GM12874 (cell line): ENCODE measurements at regions not wholly inside any gene's neighbourhood (a gene's known extent, or its start where the extent isn't known, plus 50 kb on each side); places are given as distances from the start of the nearest gene placed in this dataset.

Source experiments
- TF ChIP-seq, protein P1 (sequence below): IDR thresholded peaks from 2 replicates; pipeline ENCODE4 v1.5.1; 2011; ENCODE audit warnings: low read depth, mild to moderate bottlenecking, control low read depth, low read length, moderate library complexity; ENCODE audit not compliant: insufficient read depth

DNA sequence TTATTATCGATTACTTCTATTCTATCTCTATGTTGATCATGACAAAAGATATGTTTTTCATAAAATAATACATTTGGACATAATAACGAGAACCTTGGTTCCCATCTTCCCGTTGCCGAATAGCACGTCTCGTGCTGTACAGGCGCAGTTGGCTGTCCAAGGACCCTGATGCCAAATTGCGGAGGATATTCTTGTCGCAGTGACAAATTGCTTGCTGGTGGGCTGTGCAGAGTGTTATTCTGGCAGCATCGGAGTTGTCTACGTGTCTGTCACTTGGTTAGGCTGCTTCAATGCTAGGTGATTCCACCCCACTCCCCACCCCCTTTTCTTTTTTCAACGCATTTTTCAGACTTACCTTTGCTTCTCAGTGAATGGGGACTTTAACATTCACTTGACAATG lies 546.8 kb downstream of the PRKD1 start:
- TF ChIP-seq, protein P1, sequence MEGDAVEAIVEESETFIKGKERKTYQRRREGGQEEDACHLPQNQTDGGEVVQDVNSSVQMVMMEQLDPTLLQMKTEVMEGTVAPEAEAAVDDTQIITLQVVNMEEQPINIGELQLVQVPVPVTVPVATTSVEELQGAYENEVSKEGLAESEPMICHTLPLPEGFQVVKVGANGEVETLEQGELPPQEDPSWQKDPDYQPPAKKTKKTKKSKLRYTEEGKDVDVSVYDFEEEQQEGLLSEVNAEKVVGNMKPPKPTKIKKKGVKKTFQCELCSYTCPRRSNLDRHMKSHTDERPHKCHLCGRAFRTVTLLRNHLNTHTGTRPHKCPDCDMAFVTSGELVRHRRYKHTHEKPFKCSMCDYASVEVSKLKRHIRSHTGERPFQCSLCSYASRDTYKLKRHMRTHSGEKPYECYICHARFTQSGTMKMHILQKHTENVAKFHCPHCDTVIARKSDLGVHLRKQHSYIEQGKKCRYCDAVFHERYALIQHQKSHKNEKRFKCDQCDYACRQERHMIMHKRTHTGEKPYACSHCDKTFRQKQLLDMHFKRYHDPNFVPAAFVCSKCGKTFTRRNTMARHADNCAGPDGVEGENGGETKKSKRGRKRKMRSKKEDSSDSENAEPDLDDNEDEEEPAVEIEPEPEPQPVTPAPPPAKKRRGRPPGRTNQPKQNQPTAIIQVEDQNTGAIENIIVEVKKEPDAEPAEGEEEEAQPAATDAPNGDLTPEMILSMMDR, result no peak

DNA sequence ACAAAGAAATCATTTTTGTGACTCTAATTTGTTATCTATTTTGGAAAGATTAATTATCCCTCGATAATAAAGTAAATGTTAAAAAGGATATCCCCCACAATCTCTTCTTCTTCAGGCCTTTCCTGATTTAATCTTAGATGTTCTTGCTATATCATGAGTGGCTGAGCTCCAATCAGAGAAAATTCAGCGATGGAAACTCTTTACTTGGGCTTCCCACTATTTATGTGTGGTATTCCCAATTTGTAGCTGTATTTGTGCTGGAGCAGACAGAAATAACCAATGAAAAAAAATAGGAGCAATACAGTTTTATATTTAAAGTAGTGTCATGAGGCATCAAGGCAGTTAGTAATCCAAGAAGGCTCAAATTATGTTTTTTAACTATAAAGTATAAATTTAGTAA lies 539.1 kb downstream of the PRKD1 start:
- TF ChIP-seq, protein P1, result no peak

DNA sequence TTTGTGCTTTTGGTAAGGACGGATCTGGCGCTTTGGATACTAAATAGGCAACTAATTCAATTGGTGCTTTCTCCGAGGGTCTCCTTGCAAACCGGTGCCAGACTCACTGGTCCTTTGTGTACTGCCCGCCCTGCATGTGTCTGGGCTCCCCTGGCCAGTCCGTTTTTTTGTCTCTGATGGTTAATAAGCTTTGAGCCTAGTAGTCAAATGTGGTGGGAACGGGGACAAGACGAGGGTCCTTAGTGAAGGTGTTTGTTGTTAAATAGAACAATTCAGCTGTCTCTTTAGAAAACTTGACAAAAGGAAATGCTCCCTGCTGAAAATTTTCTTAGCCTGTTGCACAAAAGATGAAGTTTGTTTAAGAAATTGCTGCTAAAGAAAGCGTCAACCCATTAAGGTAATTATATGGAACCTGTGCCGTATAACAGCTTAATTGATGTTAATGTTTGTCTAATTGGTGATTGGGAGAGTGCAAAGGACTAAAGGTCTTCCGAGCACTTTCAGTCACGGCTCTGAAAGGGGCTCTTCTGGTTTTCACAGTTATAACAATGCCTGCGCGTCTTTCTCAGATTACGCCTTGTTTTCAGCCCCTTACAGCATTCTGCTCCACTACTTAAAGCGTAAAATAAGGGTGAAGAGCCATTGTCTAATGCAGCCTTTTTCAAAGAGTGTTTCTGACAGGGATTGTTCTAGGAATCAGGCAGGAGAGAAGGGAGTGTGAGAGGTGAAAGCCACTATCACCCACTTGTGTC lies 537.4 kb downstream of the PRKD1 start:
- TF ChIP-seq, protein P1, result no peak

DNA sequence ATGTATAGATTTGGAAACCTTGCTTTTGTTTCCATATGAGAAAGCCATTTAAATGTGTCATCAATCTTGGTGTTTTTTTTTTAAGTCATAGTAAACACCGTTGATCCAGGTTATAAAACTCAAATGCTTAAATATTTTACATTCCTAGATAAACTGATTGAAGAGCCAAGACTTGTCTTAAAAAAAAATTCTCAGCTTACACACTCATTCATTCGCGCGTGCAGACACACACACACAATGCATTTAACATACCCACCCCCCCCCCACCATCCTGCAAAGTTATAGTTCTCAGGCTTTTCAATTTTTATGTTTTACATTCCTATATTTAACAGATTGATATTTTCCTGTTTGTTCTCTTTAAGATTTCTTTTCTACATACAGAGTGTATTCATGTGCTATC lies 536.4 kb downstream of the PRKD1 start:
- TF ChIP-seq, protein P1, result no peak

DNA sequence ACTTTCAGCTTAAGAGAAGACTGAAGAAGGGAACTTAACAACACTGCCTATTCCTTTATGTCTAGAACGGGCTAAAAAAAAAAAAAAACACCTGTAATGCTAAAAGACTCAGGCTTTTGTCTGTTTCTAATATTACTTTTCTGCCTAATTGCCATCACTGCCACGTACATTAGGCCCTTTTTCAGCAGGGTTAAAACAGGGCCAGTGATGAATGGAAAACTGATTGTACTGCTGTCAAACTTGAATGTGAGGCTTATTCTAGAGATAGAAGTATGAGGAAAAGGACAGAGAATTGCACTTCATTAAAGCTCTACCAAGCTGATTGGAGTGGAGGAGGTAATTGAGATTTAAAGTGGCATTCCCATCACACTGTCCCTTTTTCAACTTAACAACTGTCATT lies 535.8 kb downstream of the PRKD1 start:
- TF ChIP-seq, protein P1, result no peak

DNA sequence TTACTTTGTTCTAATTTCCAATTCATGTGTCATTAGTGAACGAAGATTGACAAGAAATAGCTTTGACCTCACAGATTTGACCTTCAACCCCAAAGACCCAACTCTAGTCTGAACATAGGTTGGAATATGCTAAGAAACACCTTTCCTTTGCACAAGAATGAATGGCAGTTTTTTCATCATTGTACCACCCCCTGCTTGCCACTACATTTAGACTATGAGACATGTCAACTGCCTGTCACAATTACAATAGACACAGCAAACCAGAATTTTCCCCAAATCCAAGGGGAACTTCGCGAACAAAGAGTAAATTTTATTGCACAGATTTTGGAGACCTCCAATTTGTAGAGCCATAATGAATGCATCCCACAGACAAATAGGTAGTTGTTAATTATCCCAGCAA lies 535.4 kb downstream of the PRKD1 start:
- TF ChIP-seq, protein P1, result no peak

DNA sequence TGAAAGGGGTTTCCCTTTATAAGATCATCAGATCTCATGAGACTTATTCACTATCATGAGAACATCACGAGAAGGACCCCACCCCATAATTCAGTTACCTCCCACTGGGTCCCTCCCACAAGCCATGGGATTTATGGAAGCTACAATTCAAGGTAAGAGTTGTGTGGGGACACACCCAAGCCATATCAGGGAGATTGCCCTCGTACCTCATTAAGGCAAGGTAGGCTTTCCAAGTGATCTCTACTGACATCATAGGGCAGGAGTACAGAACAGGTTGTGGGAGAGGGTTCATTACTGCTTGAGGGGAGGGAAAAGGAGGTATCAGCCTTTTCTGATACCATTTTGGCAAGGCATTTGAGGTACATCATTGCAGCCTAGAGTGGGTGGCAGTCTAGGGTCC lies 524.6 kb downstream of the PRKD1 start:
- TF ChIP-seq, protein P1, result no peak
